Hepatocyte (in vitro differentiated cells): ENCODE measurements at regions not wholly inside any gene's neighbourhood (a gene's known extent, or its start where the extent isn't known, plus 50 kb on each side); places are given as distances from the start of the nearest gene placed in this dataset.

ENCODE experiments used
- DNase-seq: peaks from one replicate; pipeline ENCODE4 v3.0.0-alpha.2; 2016; ENCODE audit warnings: low spot score
- H2AFZ ChIP-seq: fragments of 200-600 bp; sonication (generic); 2 replicates; pipeline ENCODE4 v1.6.0; 2016; ENCODE audit warnings: antibody characterized with exemption, mild to moderate bottlenecking
- H3K27ac ChIP-seq: fragments of 200-600 bp; sonication (generic); 2 replicates; pipeline ENCODE4 v1.5.1; 2016; ENCODE audit warnings: mild to moderate bottlenecking
- H3K27me3 ChIP-seq: fragments of 200-600 bp; sonication (generic); 2 replicates; pipeline ENCODE4 v1.6.1; 2016
- H3K36me3 ChIP-seq: fragments of 200-600 bp; sonication (generic); replicated peaks from 2 replicates; pipeline ENCODE4 v1.5.1; 2016; ENCODE audit warnings: low read depth; ENCODE audit not compliant: insufficient read depth
- H3K4me1 ChIP-seq: fragments of 200-600 bp; sonication (generic); 2 replicates; pipeline ENCODE4 v1.5.1; 2016; ENCODE audit warnings: mild to moderate bottlenecking, moderate library complexity; ENCODE audit not compliant: insufficient read depth
- H3K4me2 ChIP-seq: fragments of 200-600 bp; sonication (generic); 2 replicates; pipeline ENCODE4 v1.6.0; 2016
- H3K4me3 ChIP-seq: fragments of 200-600 bp; sonication (generic); 2 replicates; pipeline ENCODE4 v1.5.1; 2016; ENCODE audit warnings: mild to moderate bottlenecking
- H3K79me2 ChIP-seq: fragments of 200-600 bp; sonication (generic); 2 replicates; pipeline ENCODE4 v1.6.0; 2017; ENCODE audit warnings: mild to moderate bottlenecking
- H3K9me2 ChIP-seq: fragments of 200-600 bp; sonication (generic); replicated peaks from 2 replicates; pipeline ENCODE4 v1.6.0; 2017; ENCODE audit warnings: mild to moderate bottlenecking; ENCODE audit not compliant: insufficient read depth
- H3K9me3 ChIP-seq: fragments of 200-600 bp; sonication (generic); 2 replicates; pipeline ENCODE4 v1.5.1; 2016; ENCODE audit warnings: low read depth, mild to moderate bottlenecking
- H4K20me1 ChIP-seq: fragments of 200-600 bp; sonication (generic); 2 replicates; pipeline ENCODE4 v1.6.0; 2016; ENCODE audit warnings: mild to moderate bottlenecking; ENCODE audit not compliant: insufficient read depth, poor library complexity, severe bottlenecking
- CTCF ChIP-seq: fragments of 200-600 bp; sonication (generic); IDR thresholded peaks from 2 replicates; pipeline ENCODE4 v1.5.1; 2016; ENCODE audit warnings: antibody characterized with exemption, mild to moderate bottlenecking; ENCODE audit not compliant: poor library complexity
- EZH2 ChIP-seq: fragments of 200-600 bp; sonication (generic); IDR thresholded peaks from 2 replicates; pipeline ENCODE4 v1.6.1; 2016; ENCODE audit warnings: antibody characterized with exemption, mild to moderate bottlenecking, borderline replicate concordance
- EZH2phosphoT487 ChIP-seq: fragments of 200-600 bp; sonication (generic); IDR thresholded peaks from one replicate; pipeline ENCODE4 v1.6.1; 2018; ENCODE audit warnings: antibody characterized with exemption, mild to moderate bottlenecking, low read depth, moderate library complexity; ENCODE audit not compliant: unreplicated experiment, severe bottlenecking
- WGBS: methylation state at CpG from one replicate; pipeline ENCODE4 v1.1.6; 2016; ENCODE audit warnings: low lambda C conversion rate; ENCODE audit errors: missing lambda C conversion rate; 5-methylcytosine and 5-hydroxymethylcytosine counted together

GRCh38 chr21:16538405-16538804 is 808.6 kb downstream of the USP25 start:
- no peak for DNase-seq
- Histone ChIP-seq H2AFZ (no peak overlapping the region), H3K79me2 (no peaks in the 10 kb centered on the region), H4K20me1 (no peaks in the 10 kb centered on the region), H3K4me3 (no peak overlapping the region), H3K27me3 (no peaks in the 10 kb centered on the region), H3K9me2 (no peaks in the 10 kb centered on the region), H3K36me3 (no peaks in the 10 kb centered on the region), H3K9me3 (no peaks in the 10 kb centered on the region), H3K4me2 (no peak overlapping the region), H3K4me1 (peaks cover 5% of the 10 kb centered on the region), H3K27ac (no peak overlapping the region)
- TF ChIP-seq EZH2 = no peak
- TF ChIP-seq EZH2phosphoT487 = no peak
- WGBS = 72% methylated on average over 4 of the region's 4 CpGs

GRCh38 chr21:16538936-16539440 is 809.2 kb downstream of the USP25 start:
- 92% methylated on average over 7 of the region's 7 CpGs for WGBS
- H3K4me3 ChIP-seq = no peak overlapping the region
- no peaks in the 10 kb centered on the region for H3K9me2 ChIP-seq
- H3K4me2 ChIP-seq = no peak overlapping the region
- no peaks in the 10 kb centered on the region for H3K36me3 ChIP-seq
- H3K27me3 ChIP-seq = no peaks in the 10 kb centered on the region
- TF ChIP-seq CTCF = no peak
- no peak for TF ChIP-seq EZH2
- TF ChIP-seq EZH2phosphoT487 = no peak
- no peak overlapping the region for H3K27ac ChIP-seq
- no peaks in the 10 kb centered on the region for H3K79me2 ChIP-seq
- no peaks in the 10 kb centered on the region for H3K9me3 ChIP-seq
- H3K4me1 ChIP-seq = no peaks in the 10 kb centered on the region
- no peak for DNase-seq
- H2AFZ ChIP-seq = no peak overlapping the region
- H4K20me1 ChIP-seq = no peaks in the 10 kb centered on the region

- no peaks in the 10 kb centered on the region for H3K4me1 ChIP-seq
- H2AFZ ChIP-seq = no peak overlapping the region
- 70% methylated on average over 3 of the region's 3 CpGs for WGBS
- no peaks in the 10 kb centered on the region for H3K9me3 ChIP-seq
- no peak overlapping the region for H3K27ac ChIP-seq
- no peaks in the 10 kb centered on the region for H3K9me2 ChIP-seq
- no peaks in the 10 kb centered on the region for H3K79me2 ChIP-seq
- no peaks in the 10 kb centered on the region for H3K27me3 ChIP-seq
- DNase-seq = no peak
- H3K4me2 ChIP-seq = no peak overlapping the region
- TF ChIP-seq EZH2phosphoT487 = no peak
- no peaks in the 10 kb centered on the region for H3K36me3 ChIP-seq
- H3K4me3 ChIP-seq = no peak overlapping the region
- H4K20me1 ChIP-seq = no peaks in the 10 kb centered on the region
Measured at GRCh38 chr21:16540966-16541727, 811.4 kb downstream of the USP25 start.

- no peaks in the 10 kb centered on the region for H3K9me2 ChIP-seq
- no peaks in the 10 kb centered on the region for H4K20me1 ChIP-seq
- H2AFZ ChIP-seq = no peak overlapping the region
- no peak overlapping the region for H3K4me3 ChIP-seq
- H3K27ac ChIP-seq = no peak overlapping the region
- H3K79me2 ChIP-seq = no peaks in the 10 kb centered on the region
- 89% methylated on average over 4 of the region's 4 CpGs for WGBS
- no peak for DNase-seq
- no peaks in the 10 kb centered on the region for H3K27me3 ChIP-seq
- TF ChIP-seq EZH2phosphoT487 (no peak), EZH2 (no peak), CTCF (no peak)
- no peaks in the 10 kb centered on the region for H3K9me3 ChIP-seq
- H3K4me2 ChIP-seq = no peak overlapping the region
- no peaks in the 10 kb centered on the region for H3K36me3 ChIP-seq
- H3K4me1 ChIP-seq = no peaks in the 10 kb centered on the region
Measured at GRCh38 chr21:16550118-16550517, 820.3 kb downstream of the USP25 start.
